ENCODE measurements at regions not wholly inside any gene's neighbourhood (a gene's known extent, or its start where the extent isn't known, plus 50 kb on each side); places are given as distances from the start of the nearest gene placed in this dataset.
"Not testable (repeated sequence)": the region's sequence is repeated elsewhere in the genome, so short reads cannot be mapped to it uniquely, and the experiment has no call there.

DNA sequence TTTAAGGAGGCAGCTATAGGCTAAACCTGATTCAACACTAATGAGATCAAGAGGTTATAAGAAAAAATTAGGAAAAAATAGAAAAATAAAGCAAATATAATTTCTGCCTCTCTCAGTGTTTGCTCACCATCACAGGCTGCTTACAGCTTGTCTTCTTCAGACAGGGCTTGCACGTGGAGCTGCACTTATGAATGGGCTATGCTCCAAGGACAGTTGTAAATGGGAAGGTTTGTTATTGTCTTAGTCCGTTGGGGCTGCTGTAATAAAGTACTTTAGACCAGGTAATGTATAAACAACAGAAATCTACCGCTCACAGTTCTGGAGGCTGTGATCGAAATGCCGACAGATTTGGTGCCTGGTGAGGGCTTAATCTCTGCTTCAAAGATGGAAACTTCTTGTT lies 219.8 kb downstream of the NEBL start:
- H3K4me1 Mint-ChIP-seq (ENCODE audit: low read depth) = no peaks in the 10 kb centered on the region

DNA sequence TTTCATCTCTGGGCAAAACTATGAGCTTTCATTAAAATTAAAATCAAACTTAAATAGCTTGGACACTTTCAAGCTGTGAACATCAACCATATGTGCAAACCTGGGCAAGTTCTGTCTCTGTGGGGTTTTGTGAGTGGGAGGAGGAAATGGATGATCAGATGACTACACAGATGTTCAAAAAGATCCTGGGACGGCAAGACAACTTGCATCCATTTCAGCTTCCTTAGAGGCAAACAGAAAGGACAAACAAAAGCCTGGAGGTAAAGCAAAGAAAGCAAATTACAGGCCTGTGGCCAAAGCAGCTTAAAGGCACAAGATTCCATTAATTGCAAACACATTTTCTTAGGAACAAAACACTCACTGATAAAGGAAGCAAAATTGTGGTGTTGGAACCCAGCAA lies 222.2 kb downstream of the NEBL start:
- Mint-ChIP-seq H3K4me1 (ENCODE audit: low read depth) (no peaks in the 10 kb centered on the region), H3K36me3 (ENCODE audit: low read depth) (no peaks in the 10 kb centered on the region), H3K9me3 (peaks cover 30% of the 10 kb centered on the region), H3K4me3 (no peak overlapping the region), H3K27me3 (ENCODE audit: low read depth) (no peaks in the 10 kb centered on the region), H3K27ac (no peak overlapping the region)
- no peak for DNase-seq (ENCODE audit: low spot score)

More for the DNA sequence above, 219.8 kb downstream of the NEBL start:
- DNase-seq (ENCODE audit: low spot score) = no peak
- Mint-ChIP-seq H3K4me3 (no peak overlapping the region), H3K36me3 (ENCODE audit: low read depth) (no peaks in the 10 kb centered on the region), H3K27ac (no peak overlapping the region), H3K27me3 (ENCODE audit: low read depth) (no peaks in the 10 kb centered on the region), H3K9me3 (peaks cover 26% of the 10 kb centered on the region)

DNA sequence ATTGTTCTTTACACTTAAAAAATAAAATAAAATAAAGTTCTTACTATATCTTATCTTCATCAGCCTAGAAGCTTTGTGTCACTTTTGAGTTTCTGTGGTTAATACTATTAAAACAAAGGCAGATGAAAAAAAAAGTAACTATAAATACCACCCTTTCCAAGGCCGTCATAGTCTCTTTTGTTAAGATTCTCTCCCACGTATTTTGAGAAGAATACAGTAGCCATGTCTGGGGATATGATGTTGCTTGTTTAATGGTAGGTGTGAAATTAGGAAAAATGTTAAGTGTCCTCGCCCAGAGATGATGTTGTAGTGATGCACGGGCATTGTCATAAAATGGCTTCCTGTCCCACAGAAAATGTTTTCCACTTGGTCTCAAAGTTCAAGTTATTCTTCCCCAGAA lies 223.9 kb downstream of the NEBL start:
- Mint-ChIP-seq H3K27me3 (ENCODE audit: low read depth) (no peaks in the 10 kb centered on the region), H3K27ac (no peak overlapping the region), H3K36me3 (ENCODE audit: low read depth) (no peaks in the 10 kb centered on the region), H3K4me3 (no peak overlapping the region), H3K4me1 (ENCODE audit: low read depth) (no peaks in the 10 kb centered on the region), H3K9me3 (peaks cover 34% of the 10 kb centered on the region)
- DNase-seq (ENCODE audit: low spot score) = no peak

DNA sequence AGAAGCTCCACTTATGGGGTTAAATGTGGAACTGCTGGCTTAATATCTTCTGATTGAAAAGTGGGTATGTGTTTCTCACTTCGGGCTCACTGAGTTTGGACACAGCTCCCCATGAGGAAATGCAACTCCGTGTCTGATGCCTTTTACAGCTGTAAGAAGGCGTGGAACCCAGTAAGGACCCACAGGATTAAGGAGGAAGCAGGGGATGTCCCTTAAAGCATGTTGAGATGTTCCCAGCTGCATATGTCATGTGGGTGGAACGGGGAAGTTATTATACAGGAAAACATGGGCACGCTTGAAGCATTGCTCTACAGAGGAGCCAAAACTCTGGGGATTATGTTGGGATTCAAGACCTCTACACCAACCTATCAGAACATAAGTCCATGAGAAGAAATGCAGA lies 224.4 kb downstream of the NEBL start:
- H3K4me1 Mint-ChIP-seq (ENCODE audit: low read depth) = no peaks in the 10 kb centered on the region
- no peak overlapping the region for H3K4me3 Mint-ChIP-seq
- H3K27me3 Mint-ChIP-seq (ENCODE audit: low read depth) = no peaks in the 10 kb centered on the region
- no peak for DNase-seq (ENCODE audit: low spot score)
- H3K27ac Mint-ChIP-seq = no peak overlapping the region
- H3K36me3 Mint-ChIP-seq (ENCODE audit: low read depth) = no peaks in the 10 kb centered on the region
- peaks cover 38% of the 10 kb centered on the region for H3K9me3 Mint-ChIP-seq

DNA sequence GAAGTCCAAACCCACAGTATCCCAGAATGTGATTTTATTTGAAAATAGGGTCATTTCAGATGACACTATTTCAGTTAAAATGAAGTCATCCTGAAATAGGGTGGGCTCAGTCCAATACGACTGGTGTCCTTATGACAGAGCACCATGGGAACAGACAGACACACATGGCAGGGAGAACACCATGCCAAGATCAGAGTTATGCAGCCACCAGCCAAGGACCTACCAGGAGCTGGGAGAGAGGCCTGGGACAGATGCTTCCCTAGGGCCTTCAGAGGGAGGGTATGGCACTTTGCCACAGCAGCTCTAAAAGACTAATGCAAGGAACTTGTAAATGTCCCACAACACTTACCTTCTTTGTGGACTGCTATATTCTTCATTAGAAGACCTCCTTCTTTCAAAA lies 226.5 kb downstream of the NEBL start:
- Mint-ChIP-seq H3K27ac (no peak overlapping the region), H3K36me3 (ENCODE audit: low read depth) (no peaks in the 10 kb centered on the region), H3K9me3 (peaks cover 45% of the 10 kb centered on the region), H3K4me3 (no peak overlapping the region), H3K27me3 (ENCODE audit: low read depth) (no peaks in the 10 kb centered on the region), H3K4me1 (ENCODE audit: low read depth) (no peaks in the 10 kb centered on the region)
- no peak for DNase-seq (ENCODE audit: low spot score)

DNA sequence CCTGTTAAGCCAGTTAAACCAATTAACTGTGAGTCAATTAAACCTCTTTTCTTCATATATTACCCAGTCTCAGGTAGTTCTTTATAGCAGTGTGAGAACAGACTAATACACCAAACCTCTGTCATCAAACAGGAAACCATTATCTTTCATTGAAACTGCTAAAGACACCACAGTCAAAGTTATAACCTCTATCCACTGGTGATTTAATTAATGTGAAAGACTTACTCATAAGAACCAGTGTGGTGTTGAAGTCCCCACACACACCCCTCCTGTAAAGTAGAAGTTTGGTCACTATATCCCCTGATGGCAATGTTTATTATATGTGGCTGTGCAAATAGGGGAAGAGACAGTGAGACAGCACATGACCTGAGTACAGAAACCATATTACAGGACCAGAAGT lies 228.1 kb downstream of the NEBL start:
- H3K27ac Mint-ChIP-seq = no peak overlapping the region
- no peak overlapping the region for H3K4me3 Mint-ChIP-seq
- H3K27me3 Mint-ChIP-seq (ENCODE audit: low read depth) = no peaks in the 10 kb centered on the region
- no peaks in the 10 kb centered on the region for H3K4me1 Mint-ChIP-seq (ENCODE audit: low read depth)
- no peak for DNase-seq (ENCODE audit: low spot score)
- H3K9me3 Mint-ChIP-seq = peaks cover 43% of the 10 kb centered on the region
- no peaks in the 10 kb centered on the region for H3K36me3 Mint-ChIP-seq (ENCODE audit: low read depth)

DNA sequence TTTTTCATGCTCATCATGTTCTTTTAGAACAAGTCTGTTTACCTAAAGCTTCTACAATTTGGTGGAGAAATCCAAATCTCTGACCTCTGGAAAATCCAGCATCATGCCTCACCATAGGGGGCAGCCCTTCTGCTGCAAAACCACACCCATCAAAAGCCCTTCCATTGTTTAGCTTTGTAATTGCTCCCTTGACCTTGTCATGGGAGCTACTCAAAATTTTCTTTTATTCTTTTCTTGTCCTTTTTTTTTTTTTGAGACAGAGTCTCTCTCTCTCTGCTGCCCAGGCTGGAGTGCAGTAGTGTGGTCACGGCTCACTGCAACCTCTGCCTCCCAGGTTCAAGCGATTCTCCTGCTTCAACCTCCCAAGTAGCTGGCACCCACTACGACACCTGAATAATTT lies 234.4 kb downstream of the NEBL start:
- no peaks in the 10 kb centered on the region for H3K27me3 Mint-ChIP-seq (ENCODE audit: low read depth)
- H3K4me3 Mint-ChIP-seq = no peak overlapping the region
- peaks cover 34% of the 10 kb centered on the region for H3K9me3 Mint-ChIP-seq
- no peak overlapping the region for H3K27ac Mint-ChIP-seq
- no peak for DNase-seq (ENCODE audit: low spot score)
- no peaks in the 10 kb centered on the region for H3K4me1 Mint-ChIP-seq (ENCODE audit: low read depth)
- no peaks in the 10 kb centered on the region for H3K36me3 Mint-ChIP-seq (ENCODE audit: low read depth)

DNA sequence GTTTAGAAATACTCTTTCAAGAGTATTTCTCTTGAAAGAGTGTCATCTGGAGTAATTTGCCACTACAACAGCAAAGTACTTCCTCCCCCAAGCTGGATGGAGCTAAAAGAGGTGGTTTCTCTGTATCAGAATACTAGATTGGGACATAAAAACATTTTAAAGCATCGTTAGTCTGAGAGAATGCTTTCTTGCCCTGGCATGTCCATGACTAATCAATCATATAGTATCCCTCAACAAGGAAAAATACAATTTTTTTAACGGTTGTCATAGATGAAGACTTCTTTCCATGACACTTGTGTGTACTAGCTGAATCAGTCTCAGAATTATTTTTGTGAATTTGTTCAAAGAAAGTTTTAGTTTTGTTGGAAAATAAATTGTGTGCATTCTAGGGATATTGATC lies 237.9 kb downstream of the NEBL start:
- H3K4me3 Mint-ChIP-seq = no peak overlapping the region
- no peak overlapping the region for H3K27ac Mint-ChIP-seq
- no peak for DNase-seq (ENCODE audit: low spot score)
- H3K27me3 Mint-ChIP-seq (ENCODE audit: low read depth) = no peaks in the 10 kb centered on the region
- peaks cover 45% of the 10 kb centered on the region for H3K9me3 Mint-ChIP-seq
- no peaks in the 10 kb centered on the region for H3K36me3 Mint-ChIP-seq (ENCODE audit: low read depth)
- no peaks in the 10 kb centered on the region for H3K4me1 Mint-ChIP-seq (ENCODE audit: low read depth)

DNA sequence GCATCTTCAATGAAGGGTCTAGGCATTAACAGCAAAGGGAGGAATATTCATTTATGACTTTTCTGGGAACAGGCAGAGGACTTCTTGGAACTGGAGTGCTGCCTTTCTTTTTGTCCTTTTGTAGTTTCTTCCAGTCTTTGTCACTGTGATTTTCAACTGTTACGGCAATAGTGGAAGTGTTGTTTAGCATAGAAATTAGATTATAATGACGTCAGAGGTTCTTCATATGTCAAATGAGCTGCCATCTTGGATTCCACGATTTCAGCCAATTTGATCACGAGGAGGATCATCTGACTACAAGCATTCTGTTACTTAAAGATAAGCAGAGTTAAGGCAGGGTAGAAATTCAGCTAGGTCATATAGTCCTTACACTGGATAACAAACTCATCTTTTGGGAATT lies 239.0 kb downstream of the NEBL start:
- Mint-ChIP-seq H3K36me3 (ENCODE audit: low read depth) (no peaks in the 10 kb centered on the region), H3K27me3 (ENCODE audit: low read depth) (no peaks in the 10 kb centered on the region), H3K9me3 (peaks cover 48% of the 10 kb centered on the region), H3K27ac (no peak overlapping the region), H3K4me3 (no peak overlapping the region), H3K4me1 (ENCODE audit: low read depth) (no peaks in the 10 kb centered on the region)
- DNase-seq (ENCODE audit: low spot score) = no peak

DNA sequence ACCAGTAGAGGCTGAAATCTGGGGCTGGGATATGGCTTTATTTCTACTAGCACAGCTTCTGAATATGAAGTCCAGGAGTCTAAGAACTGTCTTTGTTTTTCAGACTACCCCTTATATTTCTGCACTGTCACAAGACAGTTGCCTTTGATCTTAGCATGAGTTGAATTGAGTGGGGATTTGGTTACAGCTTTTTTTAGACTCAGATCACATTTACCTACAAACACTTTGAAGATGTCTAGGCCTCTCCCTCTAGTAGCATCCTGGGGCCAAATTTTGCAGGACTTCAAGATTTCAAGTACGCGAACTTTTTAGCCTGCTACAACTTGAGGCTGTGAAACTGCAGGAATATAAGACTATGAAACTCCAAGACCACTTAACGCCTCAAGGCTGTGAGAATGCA lies 240.2 kb downstream of the NEBL start:
- Mint-ChIP-seq H3K4me1 (ENCODE audit: low read depth) (no peaks in the 10 kb centered on the region), H3K4me3 (no peak overlapping the region), H3K9me3 (peaks cover 45% of the 10 kb centered on the region), H3K27ac (no peak overlapping the region), H3K27me3 (ENCODE audit: low read depth) (no peaks in the 10 kb centered on the region), H3K36me3 (ENCODE audit: low read depth) (no peaks in the 10 kb centered on the region)
- no peak for DNase-seq (ENCODE audit: low spot score)

DNA sequence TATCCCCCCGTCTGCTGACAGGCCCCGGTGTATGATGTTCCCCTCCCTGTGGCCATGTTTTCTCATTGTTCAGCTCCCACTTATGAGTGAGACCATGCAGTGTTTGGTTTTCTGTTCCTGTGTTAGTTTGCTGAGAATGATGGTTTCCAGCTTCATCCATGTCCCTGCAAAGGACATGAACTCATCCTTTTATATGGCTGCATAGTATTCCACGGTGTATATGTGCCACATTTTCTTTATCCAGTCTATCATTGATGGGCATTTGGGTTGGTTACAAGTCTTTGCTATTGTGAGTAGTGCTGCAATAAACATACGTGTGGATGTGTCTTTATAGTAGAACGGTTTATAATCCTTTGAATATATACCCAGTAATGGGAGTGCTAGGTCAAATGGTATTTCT lies 244.7 kb downstream of the NEBL start:
- peaks cover 41% of the 10 kb centered on the region for H3K9me3 Mint-ChIP-seq
- not testable (repeated sequence) for H3K4me3 Mint-ChIP-seq; H3K36me3 Mint-ChIP-seq (ENCODE audit: low read depth); H3K27me3 Mint-ChIP-seq (ENCODE audit: low read depth); H3K27ac Mint-ChIP-seq; H3K4me1 Mint-ChIP-seq (ENCODE audit: low read depth); DNase-seq (ENCODE audit: low spot score)

DNA sequence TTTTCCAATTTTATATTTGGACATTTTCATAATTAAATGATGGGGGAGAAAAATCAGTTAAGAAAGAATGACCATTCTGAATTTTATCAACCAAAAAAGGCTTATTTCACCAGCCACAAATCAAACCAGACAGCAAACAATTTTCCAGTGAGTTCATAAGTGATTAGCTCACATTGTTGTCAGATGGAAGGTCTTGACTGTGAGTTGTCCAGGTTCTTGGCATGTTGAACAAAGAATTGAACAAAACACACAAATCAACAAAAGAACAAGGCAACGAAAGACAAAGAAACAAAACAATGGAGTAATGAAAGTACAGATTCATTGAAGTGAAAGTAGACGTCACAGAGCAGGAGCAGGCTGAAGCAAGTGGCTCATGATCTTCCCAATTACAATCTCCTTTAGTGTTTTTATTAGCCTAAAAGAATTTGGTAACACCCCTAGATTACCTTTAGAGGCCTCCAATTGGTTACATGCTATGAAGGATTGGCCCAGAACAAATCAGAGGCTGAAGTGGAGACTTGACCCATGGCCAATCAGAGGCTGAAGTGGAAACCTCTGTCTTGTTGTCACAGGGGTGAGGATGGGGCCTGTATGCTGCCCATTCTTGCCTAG lies 248.7 kb downstream of the NEBL start:
- Mint-ChIP-seq H3K4me3 (no peak overlapping the region), H3K27ac (no peak overlapping the region), H3K27me3 (ENCODE audit: low read depth) (no peaks in the 10 kb centered on the region), H3K36me3 (ENCODE audit: low read depth) (no peaks in the 10 kb centered on the region), H3K9me3 (peaks cover 15% of the 10 kb centered on the region), H3K4me1 (ENCODE audit: low read depth) (no peaks in the 10 kb centered on the region)
- no peak for DNase-seq (ENCODE audit: low spot score)

DNA sequence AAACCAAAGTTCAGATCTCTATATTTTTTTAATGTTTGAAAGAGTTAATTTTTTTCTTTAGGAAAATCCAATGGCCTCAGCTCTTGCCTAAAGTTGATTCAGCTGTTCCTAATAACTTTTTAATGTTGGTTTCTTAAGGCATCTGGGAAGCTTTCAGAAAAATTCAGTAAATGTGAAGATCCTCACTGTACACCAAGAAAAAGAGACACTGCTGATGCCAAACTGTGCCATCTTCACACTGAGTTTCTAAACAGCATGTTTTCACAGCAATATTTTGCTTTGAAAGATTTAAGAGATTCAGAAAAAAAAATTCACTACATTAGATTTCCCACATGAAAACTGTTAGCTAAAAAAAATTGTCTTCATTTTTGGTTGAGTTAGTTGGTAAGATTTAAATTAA lies 249.4 kb downstream of the NEBL start:
- Mint-ChIP-seq H3K4me1 (ENCODE audit: low read depth) (no peaks in the 10 kb centered on the region), H3K27ac (no peak overlapping the region), H3K27me3 (ENCODE audit: low read depth) (no peaks in the 10 kb centered on the region), H3K4me3 (no peak overlapping the region), H3K9me3 (peaks cover 13% of the 10 kb centered on the region), H3K36me3 (ENCODE audit: low read depth) (no peaks in the 10 kb centered on the region)
- no peak for DNase-seq (ENCODE audit: low spot score)

DNA sequence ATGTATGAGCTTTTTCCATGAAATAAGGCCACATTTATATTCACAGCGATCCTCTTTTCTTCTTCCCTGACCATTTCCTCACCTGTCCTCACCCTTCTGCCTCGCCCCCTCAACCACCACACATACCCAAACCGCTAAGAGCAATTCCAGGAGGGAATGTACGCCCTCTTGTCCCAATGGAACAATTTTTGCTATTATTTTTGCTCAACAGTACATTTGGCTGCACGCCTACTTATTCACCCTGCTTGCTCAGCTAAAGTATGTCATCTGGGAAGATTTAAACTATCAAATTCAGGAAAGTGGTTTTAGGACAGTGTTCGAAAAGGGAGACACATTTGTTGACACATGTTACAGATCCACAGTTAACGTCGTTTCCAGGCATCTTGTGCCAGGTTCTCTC lies 252.7 kb downstream of the NEBL start:
- H3K27ac Mint-ChIP-seq = no peak overlapping the region
- H3K9me3 Mint-ChIP-seq = peaks cover 7% of the 10 kb centered on the region
- H3K27me3 Mint-ChIP-seq (ENCODE audit: low read depth) = no peaks in the 10 kb centered on the region
- H3K4me3 Mint-ChIP-seq = no peak overlapping the region
- H3K4me1 Mint-ChIP-seq (ENCODE audit: low read depth) = no peaks in the 10 kb centered on the region
- no peak for DNase-seq (ENCODE audit: low spot score)
- H3K36me3 Mint-ChIP-seq (ENCODE audit: low read depth) = no peaks in the 10 kb centered on the region

DNA sequence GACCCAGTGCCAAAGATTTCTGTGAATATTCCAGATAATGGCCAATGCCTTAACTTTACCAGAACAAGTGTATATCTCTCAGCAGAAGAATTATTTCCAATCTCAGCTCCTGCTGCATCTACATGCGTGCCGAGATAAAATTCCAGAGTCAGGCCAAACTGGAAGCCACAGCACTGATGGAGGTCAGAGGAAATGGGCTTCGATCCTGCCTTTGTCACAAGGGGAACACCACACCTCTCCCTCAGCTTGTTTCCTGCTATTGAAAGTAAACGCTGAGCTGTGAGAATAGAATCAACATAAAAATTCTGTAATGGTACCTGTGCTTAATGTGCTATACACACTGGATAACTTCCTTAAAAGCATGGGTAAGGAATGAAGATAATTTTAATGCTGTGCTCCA lies 255.5 kb downstream of the NEBL start:
- DNase-seq (ENCODE audit: low spot score) = no peak
- Mint-ChIP-seq H3K9me3 (peaks cover 22% of the 10 kb centered on the region), H3K27ac (no peak overlapping the region), H3K4me3 (no peak overlapping the region), H3K36me3 (ENCODE audit: low read depth) (no peaks in the 10 kb centered on the region), H3K27me3 (ENCODE audit: low read depth) (no peaks in the 10 kb centered on the region), H3K4me1 (ENCODE audit: low read depth) (no peaks in the 10 kb centered on the region)

All from T-helper 2 cell treated with Interferon-gamma antibody and Interleukin-4, amounts not matched to agents 5 μg/mL and 100 μg/mL, for 36 hours (primary cell).